ENCODE measurements at regions not wholly inside any gene's neighbourhood (a gene's known extent, or its start where the extent isn't known, plus 50 kb on each side); places are given as distances from the start of the nearest gene placed in this dataset.

- no peaks in the 10 kb centered on the region for H3K36me3 Mint-ChIP-seq (ENCODE audit: low read depth)
- no peak overlapping the region for H3K27ac Mint-ChIP-seq
- H3K4me3 Mint-ChIP-seq, result no peak overlapping the region
- no peak for DNase-seq
- no peaks in the 10 kb centered on the region for H3K4me1 Mint-ChIP-seq (ENCODE audit: low read depth)
- no peak for TF ChIP-seq CTCF (IDR thresholded peaks at IDR 0.05)
- H3K9me3 Mint-ChIP-seq, result no peaks in the 10 kb centered on the region
- H3K27me3 Mint-ChIP-seq (ENCODE audit: insufficient read depth), result peaks cover 4% of the 10 kb centered on the region; the same call in 1 of the 2 replicates
Observed at GRCh38 chr2:176758426-176758825, 454.2 kb upstream of the HNRNPA3 start.

DNA sequence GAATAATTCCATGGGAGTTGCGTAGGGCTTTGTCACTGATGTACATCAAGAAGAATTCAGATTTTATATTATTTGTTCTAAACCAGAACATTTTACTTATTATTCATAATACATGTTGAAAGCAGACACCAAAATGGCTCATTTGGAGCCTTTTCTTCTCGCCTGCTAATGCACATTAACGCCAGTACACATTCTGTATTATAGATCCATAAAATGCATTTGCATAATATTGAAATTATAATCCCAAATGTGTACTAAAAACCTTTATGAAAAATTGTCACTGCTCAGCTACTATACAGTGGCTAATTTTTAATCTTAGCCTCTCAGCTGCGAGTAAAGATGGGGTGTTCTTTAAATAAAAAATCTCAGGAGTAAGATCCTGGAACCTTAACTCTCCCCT is 452.2 kb upstream of the HNRNPA3 start:
- no peak overlapping the region for H3K27ac Mint-ChIP-seq
- H3K4me3 Mint-ChIP-seq, result no peak overlapping the region
- DNase-seq, result no peak
- no peaks in the 10 kb centered on the region for H3K36me3 Mint-ChIP-seq (ENCODE audit: low read depth)
- peaks cover 3% of the 10 kb centered on the region; the same call in 1 of the 2 replicates for H3K27me3 Mint-ChIP-seq (ENCODE audit: insufficient read depth)
- no peak for TF ChIP-seq CTCF (IDR thresholded peaks at IDR 0.05)
- no peaks in the 10 kb centered on the region for H3K4me1 Mint-ChIP-seq (ENCODE audit: low read depth)
- no peaks in the 10 kb centered on the region for H3K9me3 Mint-ChIP-seq

DNA sequence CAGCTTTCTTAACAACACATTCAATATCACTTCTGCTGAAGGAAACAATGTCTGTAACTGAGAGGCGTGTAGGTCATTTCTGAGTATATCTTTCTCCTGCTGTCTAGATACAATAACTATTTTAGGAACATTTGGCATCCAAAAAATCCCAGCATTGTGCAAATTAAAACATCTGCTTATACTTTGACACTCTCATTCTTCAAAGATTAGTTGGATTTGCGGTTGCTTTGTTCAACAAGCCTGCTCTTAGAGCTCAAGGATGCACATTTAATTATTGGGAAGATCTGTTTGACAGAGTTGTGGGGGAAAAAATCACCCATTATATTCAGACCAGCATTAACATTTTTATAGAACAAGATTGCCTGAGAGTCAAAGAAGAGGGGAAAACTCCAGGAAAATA is 449.5 kb upstream of the HNRNPA3 start:
- no peak for TF ChIP-seq CTCF (IDR thresholded peaks at IDR 0.05)
- no peaks in the 10 kb centered on the region for H3K4me1 Mint-ChIP-seq (ENCODE audit: low read depth)
- DNase-seq, result no peak
- H3K27ac Mint-ChIP-seq, result no peak overlapping the region
- peaks cover 2% of the 10 kb centered on the region; the same call in 1 of the 2 replicates for H3K27me3 Mint-ChIP-seq (ENCODE audit: insufficient read depth)
- H3K4me3 Mint-ChIP-seq, result no peak overlapping the region
- H3K36me3 Mint-ChIP-seq (ENCODE audit: low read depth), result no peaks in the 10 kb centered on the region
- no peaks in the 10 kb centered on the region; the same call in 1 of the 2 replicates for H3K9me3 Mint-ChIP-seq

DNA sequence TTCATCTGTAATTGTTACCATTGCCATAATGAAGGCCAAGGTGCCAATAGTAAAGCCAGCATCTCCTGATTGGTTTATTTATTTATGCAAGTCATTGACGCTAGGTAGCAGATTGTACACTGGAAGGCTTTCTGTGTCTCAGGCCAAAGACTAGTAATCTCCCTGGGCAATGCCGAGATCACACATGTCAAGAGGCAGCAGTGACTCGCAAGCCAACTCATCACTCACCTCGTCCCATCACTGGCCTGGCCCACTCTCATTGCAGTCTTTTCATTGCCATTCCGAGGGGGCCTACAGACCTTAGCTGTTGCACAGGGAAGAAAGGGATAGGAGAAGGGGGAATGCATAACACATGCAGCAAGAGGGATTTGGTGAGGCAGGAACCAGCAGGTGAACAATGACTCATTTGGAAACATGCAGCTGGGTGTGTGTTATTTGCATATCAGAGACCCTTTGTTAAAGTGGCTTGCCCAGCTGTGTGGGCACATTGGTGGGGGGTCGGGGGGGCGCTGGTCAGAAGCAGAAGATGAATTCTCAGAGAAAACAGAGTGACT is 448.7 kb upstream of the HNRNPA3 start:
- TF ChIP-seq CTCF (IDR thresholded peaks at IDR 0.05), result no peak
- H3K27ac Mint-ChIP-seq, result no peak overlapping the region
- H3K36me3 Mint-ChIP-seq (ENCODE audit: low read depth), result no peaks in the 10 kb centered on the region
- H3K4me1 Mint-ChIP-seq (ENCODE audit: low read depth), result no peaks in the 10 kb centered on the region
- no peak for DNase-seq
- no peaks in the 10 kb centered on the region; the same call in 1 of the 2 replicates for H3K9me3 Mint-ChIP-seq
- no peak overlapping the region for H3K4me3 Mint-ChIP-seq
- peaks cover 2% of the 10 kb centered on the region; the same call in 1 of the 2 replicates for H3K27me3 Mint-ChIP-seq (ENCODE audit: insufficient read depth)

DNA sequence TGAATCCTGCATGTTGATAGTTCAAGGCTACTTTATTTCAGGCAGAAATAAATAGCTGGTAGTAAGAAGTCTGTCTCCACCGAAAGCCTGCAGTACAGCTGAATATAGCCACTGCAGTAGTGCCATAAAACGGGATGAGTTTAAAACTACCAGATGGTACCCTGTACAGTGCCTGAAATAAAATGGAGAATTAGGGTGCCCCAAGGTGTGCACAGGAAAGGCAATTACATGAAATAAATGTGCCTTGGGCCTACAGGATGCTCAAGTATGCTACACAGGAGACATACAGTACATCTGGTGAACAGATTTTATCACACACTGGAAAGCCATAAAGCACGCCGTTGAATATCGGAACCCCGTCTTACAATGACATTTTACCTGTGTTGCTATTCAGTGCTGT is 447.7 kb upstream of the HNRNPA3 start:
- no peak for DNase-seq
- no peak for TF ChIP-seq CTCF (IDR thresholded peaks at IDR 0.05)
- no peaks in the 10 kb centered on the region for H3K36me3 Mint-ChIP-seq (ENCODE audit: low read depth)
- no peak overlapping the region for H3K4me3 Mint-ChIP-seq
- no peak overlapping the region for H3K27ac Mint-ChIP-seq
- no peaks in the 10 kb centered on the region; the same call in 1 of the 2 replicates for H3K9me3 Mint-ChIP-seq
- no peaks in the 10 kb centered on the region for H3K4me1 Mint-ChIP-seq (ENCODE audit: low read depth)
- peaks cover 2% of the 10 kb centered on the region; the same call in 1 of the 2 replicates for H3K27me3 Mint-ChIP-seq (ENCODE audit: insufficient read depth)
